HG02798 (cell line): ENCODE measurements at regions not wholly inside any gene's neighbourhood (a gene's known extent, or its start where the extent isn't known, plus 50 kb on each side); places are given as distances from the start of the nearest gene placed in this dataset.

Experiments
- ATAC-seq: cut with Tn5 transposase; IDR thresholded peaks from one replicate; pipeline ENCODE4 v1.9.1; 2021; ENCODE audit warnings: mild to moderate bottlenecking; ENCODE audit not compliant: unreplicated experiment, poor library complexity

GRCh38 chr10:131478377-131478989 is 167.0 kb upstream of the TCERG1L start:
- no peak for ATAC-seq

DNA sequence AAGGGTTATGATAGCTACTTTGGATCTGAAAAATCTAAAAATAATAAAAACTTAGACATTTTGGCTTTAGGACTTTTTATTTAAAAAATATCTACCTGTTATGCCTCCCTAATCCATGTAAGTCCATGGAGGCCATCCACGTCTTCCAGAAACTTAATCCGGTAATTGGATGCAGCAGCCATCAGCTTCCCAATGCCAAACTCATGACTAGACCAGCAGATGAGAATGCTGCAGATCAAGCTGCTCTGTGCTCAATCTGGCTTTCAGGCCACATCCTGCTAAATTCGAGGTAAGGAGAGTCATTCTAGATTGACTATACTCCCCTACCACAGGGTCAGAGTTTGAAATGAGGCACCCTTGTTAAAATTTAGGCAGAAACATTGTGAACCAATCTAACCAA is 168.5 kb upstream of the TCERG1L start:
- no peak for ATAC-seq

DNA sequence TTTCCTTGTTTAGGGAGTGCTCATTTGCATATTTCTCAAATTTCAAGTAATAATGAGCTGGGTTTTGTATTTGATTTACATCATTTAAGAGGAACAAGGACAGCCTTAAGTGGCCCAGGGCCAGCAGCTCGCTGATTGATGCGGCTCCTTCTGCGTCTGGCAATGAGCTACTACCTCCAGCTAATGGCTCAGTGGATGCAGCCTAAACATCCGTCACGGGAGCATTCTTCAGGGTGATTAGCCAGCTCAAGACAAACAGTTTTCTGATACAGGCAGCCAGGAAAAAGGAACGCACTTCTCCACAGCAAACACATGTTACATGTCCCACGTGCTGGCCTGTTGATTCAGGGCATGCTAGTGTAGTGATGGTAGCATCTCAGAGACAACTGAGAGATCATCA is 169.3 kb upstream of the TCERG1L start:
- ATAC-seq: no peak

- ATAC-seq: no peak
Observed at GRCh38 chr10:131485732-131486131, 174.2 kb upstream of the TCERG1L start.

GRCh38 chr10:131487822-131488221 is 176.3 kb upstream of the TCERG1L start:
- no peak for ATAC-seq

- ATAC-seq: no peak
Observed at GRCh38 chr10:131490991-131491594, 179.6 kb upstream of the TCERG1L start.

DNA sequence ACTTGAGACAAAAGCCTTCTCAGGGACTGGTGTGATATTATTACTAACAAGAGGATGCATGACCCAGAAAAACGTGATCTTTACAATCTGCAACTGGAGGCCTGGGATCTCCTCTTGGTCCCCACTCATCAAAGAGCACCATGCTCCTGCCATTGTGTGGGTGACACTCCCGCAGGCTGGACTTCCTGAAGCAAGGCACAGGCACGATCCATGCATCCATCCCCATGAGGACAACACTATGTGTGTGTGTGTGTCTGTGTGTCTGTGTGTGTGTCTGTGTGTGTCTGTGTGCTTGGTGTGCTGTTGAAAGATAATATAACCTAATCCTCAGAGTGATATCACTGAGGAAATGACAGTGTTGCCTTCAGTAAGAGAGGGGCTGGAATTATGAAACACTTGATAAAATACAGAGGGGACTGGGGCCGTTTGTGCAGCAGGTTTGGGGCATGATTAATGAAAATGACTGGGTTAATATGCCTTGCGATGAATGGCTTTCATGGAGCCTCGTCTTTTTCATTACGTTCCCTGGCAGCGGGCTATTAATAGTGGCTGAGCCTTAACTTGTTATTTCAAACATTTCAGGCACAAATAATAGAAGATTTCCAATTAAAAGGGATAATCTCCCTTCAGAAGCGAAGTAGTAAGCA is 180.8 kb upstream of the TCERG1L start:
- ATAC-seq: no peak

DNA sequence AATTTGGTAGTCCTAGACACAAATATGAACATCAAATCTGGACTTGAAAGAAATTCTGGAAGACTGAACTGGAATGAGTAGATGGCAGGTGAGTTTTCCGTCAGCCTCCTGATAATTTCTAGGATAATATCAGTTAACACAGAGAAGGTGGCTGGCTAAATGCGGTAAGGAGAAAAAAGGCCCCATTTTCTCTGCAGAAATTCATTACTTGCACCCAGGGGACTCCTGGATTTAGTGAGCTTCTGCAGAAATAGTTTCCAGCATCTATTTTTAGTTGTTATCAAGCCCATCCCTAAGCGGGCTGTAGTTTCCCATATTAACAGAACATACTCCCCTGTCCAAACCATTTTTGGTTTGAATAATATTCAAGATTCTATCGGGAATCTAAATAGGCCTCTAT is 181.9 kb upstream of the TCERG1L start:
- ATAC-seq: no peak

DNA sequence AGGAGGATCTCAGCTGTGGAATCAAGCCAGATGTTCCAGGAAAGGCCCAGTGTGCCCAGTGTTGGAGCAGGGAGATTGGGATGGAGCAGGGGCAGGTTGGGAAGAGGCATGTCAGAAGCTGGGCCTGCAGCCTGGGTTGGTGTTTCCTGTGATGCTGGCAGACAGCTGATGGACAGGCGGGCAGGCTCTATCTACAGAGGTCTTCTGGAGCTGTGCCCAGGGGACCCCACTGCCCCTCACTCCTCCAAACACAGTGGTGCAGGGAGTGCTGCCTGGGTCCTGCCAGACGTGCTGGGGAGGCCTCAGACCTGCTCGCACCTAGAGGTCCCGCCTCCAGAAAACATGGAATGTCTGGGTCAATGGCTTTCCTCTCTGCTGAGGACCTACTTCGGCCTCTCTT is 182.9 kb upstream of the TCERG1L start:
- no peak for ATAC-seq

DNA sequence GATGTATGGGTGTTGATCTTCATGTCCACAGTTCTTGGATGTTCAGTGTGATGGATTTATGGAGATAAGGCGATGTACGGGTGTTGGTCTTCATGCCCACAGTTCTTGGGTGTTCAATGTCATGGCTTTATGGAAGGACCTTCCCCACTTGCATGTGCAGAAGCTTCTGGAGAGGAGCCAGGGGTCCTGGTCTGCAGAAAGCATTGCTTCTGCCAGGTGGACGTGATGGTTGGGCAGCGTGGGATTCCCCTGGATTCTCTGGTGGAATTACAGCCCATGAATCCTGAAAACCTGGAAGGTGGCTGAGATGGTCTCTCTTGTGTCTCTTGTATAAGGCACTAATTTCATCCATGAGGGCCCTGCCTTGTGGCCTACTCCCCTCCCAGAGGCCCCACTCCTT is 183.7 kb upstream of the TCERG1L start:
- ATAC-seq: no peak

GRCh38 chr10:131495892-131496291 is 184.4 kb upstream of the TCERG1L start:
- ATAC-seq: no peak

DNA sequence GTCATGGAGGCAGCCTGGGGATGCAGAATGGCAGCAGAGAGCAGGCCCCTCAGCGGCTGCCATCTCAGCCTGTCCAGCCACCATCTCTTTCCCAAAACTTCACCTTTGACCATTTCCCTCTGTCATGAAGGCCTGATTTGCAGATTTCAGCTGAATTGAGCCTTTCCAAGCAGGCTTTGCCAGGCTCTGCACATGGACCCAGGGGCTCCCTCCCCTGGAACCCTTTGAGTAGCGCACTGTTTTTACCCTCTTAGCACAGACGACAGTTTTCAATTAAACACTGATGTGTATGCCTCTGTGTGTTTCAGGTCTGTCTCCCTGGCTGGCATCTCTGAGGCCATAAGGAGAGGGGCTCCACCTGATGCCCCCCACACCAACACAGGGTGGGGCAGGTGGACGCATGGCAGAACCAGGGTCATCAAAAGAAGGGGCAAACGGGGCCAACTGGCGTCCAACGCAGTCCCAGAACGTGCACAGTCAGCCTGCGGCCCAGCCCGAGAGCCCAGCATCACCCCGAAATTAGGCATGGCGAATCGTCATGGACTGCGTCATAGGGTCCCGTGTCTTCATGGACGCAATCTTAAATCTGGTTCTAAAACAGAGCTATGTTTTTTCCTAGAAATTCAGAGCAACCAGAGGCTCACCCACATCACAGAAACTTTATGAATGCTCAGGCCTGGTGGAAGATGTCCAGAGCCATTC is 185.0 kb upstream of the TCERG1L start:
- no peak for ATAC-seq

DNA sequence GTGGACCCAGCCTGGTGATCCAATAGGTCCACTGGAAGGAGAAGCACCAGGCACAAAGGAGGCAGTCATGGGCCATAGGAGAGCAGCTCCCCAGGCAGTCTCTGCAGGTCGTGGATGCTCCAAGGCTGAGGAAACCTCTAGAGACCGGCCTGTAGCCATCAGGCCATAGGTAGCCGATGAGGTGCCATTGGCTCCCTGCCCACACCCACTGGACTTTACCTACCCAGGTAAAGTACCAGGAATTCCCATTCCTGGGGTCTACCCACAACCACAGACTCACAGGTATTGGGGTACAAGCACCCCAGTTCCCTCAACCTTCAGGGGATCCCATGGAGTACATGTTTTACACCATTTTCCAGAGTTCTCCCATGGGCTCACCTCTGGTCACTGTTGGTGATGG is 188.0 kb upstream of the TCERG1L start:
- no peak for ATAC-seq

DNA sequence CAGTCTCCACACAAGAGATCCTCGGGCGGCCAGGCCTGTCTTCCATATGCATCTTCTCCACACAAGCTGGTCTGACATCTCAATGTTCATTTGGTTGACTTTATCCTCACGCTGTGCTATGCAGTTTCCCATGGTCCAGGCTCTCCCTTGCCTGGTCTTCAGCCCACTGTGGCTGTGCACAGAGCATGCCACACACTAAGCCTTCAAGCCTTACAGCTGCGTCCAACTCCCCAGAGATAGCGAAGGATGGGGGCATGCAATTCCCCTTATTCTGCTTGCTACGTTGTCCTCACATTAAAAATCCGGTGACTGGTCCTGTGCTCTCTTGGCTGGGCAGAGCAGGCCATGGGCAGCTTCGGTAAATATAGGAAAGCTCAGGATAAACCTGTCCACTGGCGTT is 188.7 kb upstream of the TCERG1L start:
- no peak for ATAC-seq

DNA sequence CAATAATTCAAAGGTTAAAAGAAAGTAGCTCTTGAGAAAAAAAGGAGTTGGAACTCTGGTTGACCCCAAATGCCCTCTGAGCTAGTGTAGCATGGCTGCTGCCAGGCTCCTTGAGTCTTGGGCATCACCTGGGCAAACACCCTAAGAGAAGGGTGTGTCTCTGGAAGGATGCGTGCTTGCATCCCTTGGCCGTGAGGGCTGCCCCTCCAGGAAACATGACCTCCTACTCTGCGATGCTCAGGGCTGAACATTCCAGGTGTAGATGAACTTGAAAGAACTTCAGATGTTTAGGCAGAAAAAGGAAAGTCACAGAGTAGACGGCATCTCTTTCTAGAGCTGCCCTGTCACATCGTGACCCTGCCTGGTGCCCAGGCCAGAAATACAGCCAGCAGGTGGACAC is 189.4 kb upstream of the TCERG1L start:
- ATAC-seq: no peak

GRCh38 chr10:131503992-131504391 is 192.5 kb upstream of the TCERG1L start:
- no peak for ATAC-seq

- no peak for ATAC-seq
Observed at GRCh38 chr10:131511391-131511790, 199.9 kb upstream of the TCERG1L start.

DNA sequence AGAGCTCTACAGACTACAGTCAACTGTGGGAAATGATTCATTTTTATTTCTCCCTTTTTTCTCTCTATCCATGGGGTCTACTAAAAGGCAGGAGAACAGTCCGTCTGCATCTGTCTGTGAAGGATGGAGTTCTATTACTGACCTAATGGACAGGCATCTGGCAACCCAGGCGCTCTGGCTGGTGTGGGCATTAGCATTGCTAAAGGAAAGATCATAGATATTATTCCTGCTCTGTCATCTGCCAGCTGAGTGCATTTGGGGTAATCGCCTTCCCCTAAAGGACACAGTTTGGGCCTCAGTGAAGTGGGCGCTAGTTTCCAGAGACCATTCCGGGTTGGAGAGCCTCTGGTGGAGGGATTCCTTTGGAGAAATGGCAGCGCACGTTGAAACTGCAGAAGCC is 201.3 kb upstream of the TCERG1L start:
- no peak for ATAC-seq

DNA sequence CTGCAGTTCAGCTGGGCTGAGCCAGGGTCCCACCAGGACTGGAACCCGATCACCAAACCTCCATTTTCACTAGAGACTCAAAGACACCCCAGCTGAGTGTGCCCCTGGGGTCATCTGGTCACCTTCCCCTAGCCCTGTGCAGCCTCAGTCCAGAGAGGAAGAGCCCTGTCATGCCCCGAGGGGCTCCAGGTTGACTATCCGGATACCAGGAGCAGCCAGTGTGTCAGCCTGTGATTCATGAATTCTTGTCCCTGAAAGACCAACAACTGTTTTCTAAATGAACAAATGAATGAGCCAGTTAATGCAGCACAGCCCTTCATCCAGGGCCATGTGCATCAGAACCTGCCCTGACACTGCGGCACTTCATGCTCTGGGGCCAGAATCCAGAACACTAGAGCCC is 201.9 kb upstream of the TCERG1L start:
- ATAC-seq: no peak

DNA sequence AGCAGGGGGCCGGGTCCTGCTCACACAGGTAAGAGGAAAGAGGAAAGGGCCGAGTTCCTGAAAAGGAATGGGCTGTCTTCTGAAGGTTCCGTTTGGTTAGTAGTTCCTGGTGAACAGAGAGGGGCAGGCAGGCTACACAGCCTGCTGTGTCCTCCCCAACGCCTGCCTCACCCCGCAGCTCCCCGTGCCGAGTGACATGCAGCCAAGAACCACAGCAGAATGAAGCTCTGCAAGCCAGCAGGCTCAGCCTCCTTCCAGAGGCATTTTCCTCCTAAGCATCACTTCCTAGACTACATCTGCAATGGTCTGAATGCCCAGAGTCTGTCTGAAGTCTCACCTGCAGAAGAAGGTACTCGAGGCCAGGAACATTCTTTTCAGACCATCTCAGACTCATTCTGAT is 202.4 kb upstream of the TCERG1L start:
- no peak for ATAC-seq

GRCh38 chr10:131514454-131514853 is 202.9 kb upstream of the TCERG1L start:
- no peak for ATAC-seq
